ENCODE measurements at regions not wholly inside any gene's neighbourhood (a gene's known extent, or its start where the extent isn't known, plus 50 kb on each side); places are given as distances from the start of the nearest gene placed in this dataset.
A peak's percentile ranks its signal among the peaks of the same experiment; 100 is the strongest.
"Not testable (repeated sequence)": the region's sequence is repeated elsewhere in the genome, so short reads cannot be mapped to it uniquely, and the experiment has no call there.

DNA sequence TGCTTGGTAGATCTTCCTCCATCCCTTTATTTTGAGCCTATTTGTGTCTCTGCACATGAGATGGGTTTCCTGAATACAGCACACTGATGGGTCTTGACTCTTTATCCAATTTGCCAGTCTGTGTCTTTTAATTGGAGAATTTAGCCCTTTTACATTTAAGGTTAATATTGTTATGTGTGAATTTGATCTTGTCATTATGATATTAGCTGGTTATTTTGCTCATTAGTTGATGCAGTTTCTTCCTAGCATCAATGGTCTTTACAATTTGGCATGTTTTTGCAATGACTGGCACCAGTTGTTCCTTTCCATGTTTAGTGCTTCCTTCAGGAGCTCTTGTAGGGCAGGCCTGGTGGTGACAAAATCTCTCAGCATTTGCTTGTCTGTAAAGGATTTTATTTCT, 72.4 kb downstream of the HNRNPD start:
- not testable (repeated sequence) for DNase-seq

DNA sequence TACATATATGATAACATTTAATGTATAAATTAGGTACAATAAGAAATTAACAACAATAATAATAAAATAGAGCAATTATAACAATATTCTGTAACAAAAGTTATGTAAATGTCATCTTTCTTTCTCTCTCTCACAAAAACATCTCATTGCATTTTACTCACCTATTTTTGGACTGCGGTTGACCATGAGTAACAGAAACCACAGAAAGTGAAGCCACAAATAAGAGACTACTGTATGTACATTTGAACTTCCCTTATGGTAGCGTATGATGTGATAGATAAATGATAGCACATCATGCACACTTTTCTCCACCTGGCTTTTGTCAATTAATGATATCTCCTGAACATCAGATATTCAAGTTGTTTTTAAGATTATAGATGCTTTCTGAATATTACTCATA, 80.5 kb downstream of the HNRNPD start:
- DNase-seq, result no peak

DNA sequence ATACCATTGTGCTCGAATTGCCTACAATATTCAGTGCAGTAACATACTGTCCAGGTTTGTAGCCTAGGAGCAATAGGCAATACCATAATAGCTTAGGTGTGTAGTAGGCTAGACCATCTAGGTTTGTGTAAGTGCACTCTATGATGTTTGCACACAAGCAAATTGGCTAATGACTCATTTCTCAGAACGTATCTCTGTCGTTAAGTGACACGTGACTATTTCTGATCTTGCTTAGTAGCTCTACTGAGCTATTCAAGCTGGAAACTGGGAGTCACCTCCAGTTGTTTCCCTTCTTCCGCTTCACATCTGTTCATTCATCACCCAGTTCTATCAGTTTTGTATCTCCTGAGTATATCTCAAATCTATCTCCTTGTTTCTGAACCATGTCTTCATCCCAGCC, 86.1 kb downstream of the HNRNPD start:
- DNase-seq, result no peak

DNA sequence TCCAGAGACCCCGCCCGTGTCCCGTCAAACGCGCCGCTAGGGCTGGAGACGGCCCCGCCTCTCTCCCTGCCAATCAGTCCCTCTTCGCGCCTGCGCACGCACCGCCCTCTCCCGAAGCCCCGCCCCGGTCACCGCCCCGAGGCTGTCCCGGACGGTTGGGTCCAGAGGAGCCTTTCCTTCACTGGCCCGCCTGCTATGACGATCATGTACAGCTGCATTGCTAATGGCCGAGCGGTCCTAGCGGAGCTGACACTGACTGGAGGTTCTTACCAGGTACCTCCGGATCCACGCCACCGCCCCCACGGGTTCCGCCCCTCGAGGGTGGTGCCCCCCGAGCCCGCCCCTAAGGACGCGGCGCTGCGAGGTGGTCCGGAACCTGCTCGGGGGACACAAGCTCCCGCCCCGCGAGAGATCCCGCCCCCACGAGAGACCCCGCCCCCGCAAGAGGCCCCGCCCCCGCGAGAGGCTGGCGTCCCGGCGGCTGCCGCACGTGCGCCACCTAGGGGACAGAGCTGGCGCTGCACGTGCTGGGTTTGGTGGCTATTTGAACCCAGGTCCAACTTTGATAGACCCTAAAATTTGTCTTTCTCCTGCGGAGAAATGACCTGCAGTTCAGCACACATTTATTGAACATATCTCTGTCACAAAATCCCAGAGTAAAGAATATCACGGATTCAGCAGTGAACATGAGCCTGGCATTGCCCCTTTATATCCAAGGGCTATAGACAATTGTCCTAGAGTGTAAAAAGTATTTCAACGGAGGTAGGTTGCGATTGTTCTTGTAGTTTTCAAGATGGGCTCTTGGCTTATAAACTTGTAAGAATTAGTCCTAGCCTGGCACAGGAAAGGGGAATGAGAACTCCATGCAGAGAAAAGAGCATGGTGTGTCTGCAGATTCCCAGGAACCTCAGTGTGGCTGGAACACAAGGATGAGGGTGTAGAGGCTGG, 88.7 kb downstream of the HNRNPD start:
- DNase-seq, result peak; percentile 94

DNA sequence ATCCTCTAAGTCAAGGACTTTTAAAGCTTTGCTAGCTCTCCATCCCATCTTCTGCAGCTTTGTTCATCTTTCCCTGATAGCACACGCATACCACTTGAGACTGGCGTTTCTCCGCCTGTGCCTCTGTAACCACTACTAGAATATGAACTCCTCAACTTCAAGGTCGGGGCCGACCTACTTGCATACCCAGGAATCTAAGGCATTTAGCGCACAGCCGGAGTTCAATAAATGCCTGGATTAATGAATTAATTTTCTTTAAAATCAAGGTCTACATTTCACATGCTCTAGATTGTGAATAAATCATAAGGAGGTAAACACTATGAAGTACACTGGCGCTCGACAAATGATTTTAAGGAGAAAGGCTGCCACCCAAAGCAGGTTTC, 89.3 kb downstream of the HNRNPD start:
- no peak for DNase-seq

DNA sequence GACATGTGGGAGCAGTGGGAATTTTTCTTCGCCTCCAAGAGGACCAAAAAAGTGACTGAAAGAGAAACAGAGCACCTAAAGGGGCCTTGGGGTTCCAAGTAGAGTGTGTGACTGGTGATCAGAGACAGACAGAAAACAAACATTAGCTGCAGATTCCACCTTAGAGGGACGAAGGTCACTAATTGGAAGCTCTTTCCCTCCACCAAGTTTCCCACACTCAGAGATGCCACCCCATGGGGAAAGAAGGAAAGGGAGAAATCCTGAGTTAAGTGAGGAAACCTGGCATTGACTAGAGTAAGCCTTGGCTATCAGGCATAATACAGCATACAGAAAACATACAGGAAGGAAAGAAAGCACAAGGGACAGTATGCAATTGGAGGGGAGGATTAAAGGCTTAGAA, 90.9 kb downstream of the HNRNPD start:
- no peak for DNase-seq

- not testable (repeated sequence) for DNase-seq
Observed at GRCh38 chr4:82279550-82279949, 94.2 kb downstream of the HNRNPD start.

DNA sequence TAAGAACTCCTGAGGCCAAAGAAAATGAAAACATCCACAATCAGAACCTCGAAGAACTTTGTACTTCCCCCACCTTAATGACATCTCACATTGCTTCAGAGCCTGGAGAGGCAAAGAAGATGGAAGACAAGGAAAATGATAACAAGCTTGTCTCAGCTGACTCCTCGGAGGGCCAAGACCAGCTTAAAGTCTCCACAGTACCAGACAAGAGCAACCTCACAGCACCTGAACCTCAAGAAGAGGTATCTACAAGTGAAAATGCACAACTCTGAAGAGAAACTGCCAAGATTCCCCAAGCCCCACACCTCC, 97.5 kb downstream of the HNRNPD start:
- no peak for DNase-seq

GRCh38 chr4:82275431-82276331, 98.1 kb downstream of the HNRNPD start:
- no peak for DNase-seq

- DNase-seq, result not testable (repeated sequence)
Observed at GRCh38 chr4:82274700-82275099, 99.1 kb downstream of the HNRNPD start.

DNA sequence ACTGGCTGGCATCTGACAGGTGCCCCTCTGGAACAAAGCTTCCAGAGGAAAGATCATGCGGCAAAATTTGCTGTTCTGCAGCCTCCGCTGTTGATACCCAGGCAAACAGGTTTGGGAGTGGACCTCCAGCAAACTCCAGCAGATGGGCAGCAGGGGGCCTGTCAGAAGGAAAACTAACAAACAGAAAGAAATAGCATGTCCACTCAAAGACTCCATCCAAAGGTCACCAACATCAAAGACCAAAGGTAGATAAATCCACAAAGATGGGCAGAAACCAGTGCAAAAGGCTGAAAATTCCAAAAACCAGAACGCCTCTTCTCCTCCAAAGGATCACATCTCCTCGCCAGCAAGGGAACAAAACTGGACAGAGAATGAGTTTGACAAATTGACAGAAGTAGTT, 101.3 kb downstream of the HNRNPD start:
- not testable (repeated sequence) for DNase-seq

GRCh38 chr4:82271915-82272480, 101.8 kb downstream of the HNRNPD start:
- not testable (repeated sequence) for DNase-seq

- DNase-seq, result no peak
Observed at GRCh38 chr4:82268826-82269193, 105.0 kb downstream of the HNRNPD start.

- DNase-seq, result peak; percentile 50
Observed at GRCh38 chr4:82268050-82268825, 105.6 kb downstream of the HNRNPD start.

GRCh38 chr4:82267506-82267905, 106.3 kb downstream of the HNRNPD start:
- no peak for DNase-seq

DNA sequence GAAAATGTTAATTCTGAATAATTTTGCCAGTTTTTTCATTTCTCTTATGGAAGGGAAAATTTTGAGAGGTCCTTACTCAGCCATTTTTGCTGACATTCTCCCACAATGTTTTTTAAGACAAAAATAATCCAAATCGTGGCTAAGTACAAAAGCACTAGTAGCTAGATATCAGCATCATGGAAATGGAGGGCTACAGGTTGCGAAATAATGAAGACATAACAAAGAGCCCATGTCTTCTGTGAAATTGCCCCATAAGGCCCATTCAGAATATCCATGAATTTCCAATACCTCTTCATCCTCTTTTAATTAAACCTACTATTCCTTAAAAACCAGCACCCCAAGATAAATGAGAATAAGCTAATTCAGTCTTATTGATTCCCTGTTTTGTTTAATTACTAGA, 107.4 kb downstream of the HNRNPD start:
- no peak for DNase-seq

GRCh38 chr4:82261084-82261483, 112.7 kb downstream of the HNRNPD start:
- no peak for DNase-seq

- no peak for DNase-seq
Observed at GRCh38 chr4:82260632-82261031, 113.2 kb downstream of the HNRNPD start.

GRCh38 chr4:82256718-82257117, 117.1 kb downstream of the HNRNPD start:
- DNase-seq, result no peak

- DNase-seq, result no peak
Observed at GRCh38 chr4:82255657-82256056, 118.1 kb downstream of the HNRNPD start.

DNA sequence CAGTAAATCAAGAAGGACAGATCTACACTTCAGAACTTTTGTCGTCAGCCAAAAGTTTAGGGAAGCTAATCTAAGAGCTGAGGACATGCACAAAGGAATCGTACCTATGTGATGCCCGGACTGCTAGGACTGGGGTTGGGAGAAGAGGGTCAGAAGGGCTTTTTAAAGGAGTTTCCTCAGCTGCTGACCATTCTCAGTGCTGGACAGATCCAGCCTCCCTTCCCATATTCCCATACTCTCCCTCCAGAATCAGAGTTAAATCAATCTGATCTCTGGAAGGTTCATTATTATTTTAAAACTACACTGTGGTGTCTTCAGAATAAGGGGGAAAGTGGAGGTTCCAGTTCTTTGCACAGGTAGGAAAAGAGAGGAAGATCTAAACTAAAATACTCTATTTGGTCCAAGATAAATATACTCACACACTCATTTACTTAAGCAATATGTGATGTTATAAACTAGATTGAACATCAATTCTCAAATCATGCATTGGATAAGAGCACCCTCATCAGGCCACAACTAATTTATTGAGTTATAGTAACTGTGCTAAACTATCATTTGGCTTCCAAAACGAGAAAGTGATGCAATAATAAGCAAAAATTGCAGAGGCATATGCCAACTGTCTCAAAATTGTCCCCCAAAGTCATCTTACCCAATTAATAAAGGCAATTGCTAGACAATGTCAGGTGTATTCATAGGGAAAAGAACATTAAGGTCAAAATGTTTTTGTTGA, 124.7 kb downstream of the HNRNPD start:
- no peak for DNase-seq

- no peak for DNase-seq
Observed at GRCh38 chr4:82247629-82248028, 126.2 kb downstream of the HNRNPD start.
